Peyer's patch (tissue), 4 donors: ENCODE measurements at regions not wholly inside any gene's neighbourhood (a gene's known extent, or its start where the extent isn't known, plus 50 kb on each side); places are given as distances from the start of the nearest gene placed in this dataset.

Experiments used
- POLR2A ChIP-seq, 2 donors: fragments of 450-650 bp; IDR thresholded peaks; one replicate each; pipeline ENCODE4 v1.5.1; 2017; ENCODE audit warnings: antibody characterized with exemption in 2 of 2, mild to moderate bottlenecking in 2 of 2, moderate library complexity in 2 of 2
- TF ChIP-seq, protein P1 (sequence below), 6 experiments: fragments of 450-650 bp in 4 of 6; fragments of 200-600 bp in 2 of 6; sonication (generic) in 1 of 6; IDR thresholded peaks; one replicate each; pipeline ENCODE4 v1.5.1; 2017 to 2019; ENCODE audit warnings: antibody characterized with exemption in 6 of 6, mild to moderate bottlenecking in 3 of 6, moderate library complexity in 1 of 6

- TF ChIP-seq, protein P1, sequence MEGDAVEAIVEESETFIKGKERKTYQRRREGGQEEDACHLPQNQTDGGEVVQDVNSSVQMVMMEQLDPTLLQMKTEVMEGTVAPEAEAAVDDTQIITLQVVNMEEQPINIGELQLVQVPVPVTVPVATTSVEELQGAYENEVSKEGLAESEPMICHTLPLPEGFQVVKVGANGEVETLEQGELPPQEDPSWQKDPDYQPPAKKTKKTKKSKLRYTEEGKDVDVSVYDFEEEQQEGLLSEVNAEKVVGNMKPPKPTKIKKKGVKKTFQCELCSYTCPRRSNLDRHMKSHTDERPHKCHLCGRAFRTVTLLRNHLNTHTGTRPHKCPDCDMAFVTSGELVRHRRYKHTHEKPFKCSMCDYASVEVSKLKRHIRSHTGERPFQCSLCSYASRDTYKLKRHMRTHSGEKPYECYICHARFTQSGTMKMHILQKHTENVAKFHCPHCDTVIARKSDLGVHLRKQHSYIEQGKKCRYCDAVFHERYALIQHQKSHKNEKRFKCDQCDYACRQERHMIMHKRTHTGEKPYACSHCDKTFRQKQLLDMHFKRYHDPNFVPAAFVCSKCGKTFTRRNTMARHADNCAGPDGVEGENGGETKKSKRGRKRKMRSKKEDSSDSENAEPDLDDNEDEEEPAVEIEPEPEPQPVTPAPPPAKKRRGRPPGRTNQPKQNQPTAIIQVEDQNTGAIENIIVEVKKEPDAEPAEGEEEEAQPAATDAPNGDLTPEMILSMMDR (IDR thresholded peaks at IDR 0.05) = no peak
- no peak for TF ChIP-seq POLR2A (IDR thresholded peaks at IDR 0.05)
These were observed 241.0 kb upstream of the COPS8 start for GRCh38 chr2:236844711-236845110.
